NCI-H1105 (cell line): ENCODE measurements at regions not wholly inside any gene's neighbourhood (a gene's known extent, or its start where the extent isn't known, plus 50 kb on each side); places are given as distances from the start of the nearest gene placed in this dataset.

Source experiments
- DNase-seq: peaks from one replicate; lab custom pipeline; 2025; lab: John Stamatoyannopoulos, UW

GRCh38 chr1:208844158-208844557 lies 600.0 kb upstream of the PLXNA2 start:
- DNase-seq = no peak

- DNase-seq = no peak
Measured at GRCh38 chr1:208848854-208849253, 604.7 kb upstream of the PLXNA2 start.

- no peak for DNase-seq
Measured at GRCh38 chr1:208850442-208850841, 606.3 kb upstream of the PLXNA2 start.

- no peak for DNase-seq
Measured at GRCh38 chr1:208851366-208851765, 607.2 kb upstream of the PLXNA2 start.

- DNase-seq = no peak
Measured at GRCh38 chr1:208852911-208853310, 608.7 kb upstream of the PLXNA2 start.

- no peak for DNase-seq
Measured at GRCh38 chr1:208855403-208855802, 611.2 kb upstream of the PLXNA2 start.

GRCh38 chr1:208857465-208857864 lies 613.3 kb upstream of the PLXNA2 start:
- DNase-seq = no peak

GRCh38 chr1:208858738-208859137 lies 614.6 kb upstream of the PLXNA2 start:
- DNase-seq = no peak

GRCh38 chr1:208864366-208864965 lies 620.3 kb upstream of the PLXNA2 start:
- DNase-seq = no peak

- DNase-seq = no peak
Measured at GRCh38 chr1:208866386-208866955, 622.3 kb upstream of the PLXNA2 start.

GRCh38 chr1:208868554-208868953 lies 624.4 kb upstream of the PLXNA2 start:
- DNase-seq = no peak

- DNase-seq = no peak
Measured at GRCh38 chr1:208874915-208875314, 630.7 kb upstream of the PLXNA2 start.

- no peak for DNase-seq
Measured at GRCh38 chr1:208879022-208879421, 634.8 kb upstream of the PLXNA2 start.

GRCh38 chr1:208880433-208881100 lies 636.4 kb upstream of the PLXNA2 start:
- DNase-seq = no peak

GRCh38 chr1:208885060-208885459 lies 640.9 kb upstream of the PLXNA2 start:
- no peak for DNase-seq

- DNase-seq = no peak
Measured at GRCh38 chr1:208885650-208886049, 641.5 kb upstream of the PLXNA2 start.

GRCh38 chr1:208888376-208888775 lies 644.2 kb upstream of the PLXNA2 start:
- DNase-seq = no peak

GRCh38 chr1:208892147-208892546 lies 648.0 kb upstream of the PLXNA2 start:
- no peak for DNase-seq

- no peak for DNase-seq
Measured at GRCh38 chr1:208893251-208893650, 649.1 kb upstream of the PLXNA2 start.

- DNase-seq = no peak
Measured at GRCh38 chr1:208895181-208895580, 651.0 kb upstream of the PLXNA2 start.

- DNase-seq = no peak
Measured at GRCh38 chr1:208895820-208896219, 651.6 kb upstream of the PLXNA2 start.

- no peak for DNase-seq
Measured at GRCh38 chr1:208896768-208897167, 652.6 kb upstream of the PLXNA2 start.

GRCh38 chr1:208899438-208899837 lies 655.3 kb upstream of the PLXNA2 start:
- DNase-seq = no peak
